Progenitor cell of endocrine pancreas (in vitro differentiated cells): ENCODE measurements at regions not wholly inside any gene's neighbourhood (a gene's known extent, or its start where the extent isn't known, plus 50 kb on each side); places are given as distances from the start of the nearest gene placed in this dataset.

Source experiments
- DNase-seq: peaks from one replicate; pipeline ENCODE4 v3.0.0; 2021; ENCODE audit warnings: low spot score; ENCODE audit not compliant: unreplicated experiment
- H3K27ac Mint-ChIP-seq: 2 replicates; pipeline ENCODE4 v1.8.0; 2021; ENCODE audit warnings: mild to moderate bottlenecking, moderate library complexity, mixed read lengths
- H3K27me3 Mint-ChIP-seq: 2 replicates; pipeline ENCODE4 v1.8.0; 2021; ENCODE audit warnings: mixed read lengths
- H3K36me3 Mint-ChIP-seq: 2 replicates; pipeline ENCODE4 v1.8.0; 2022; ENCODE audit warnings: mixed read lengths; ENCODE audit not compliant: insufficient read depth
- H3K4me1 Mint-ChIP-seq: 2 replicates; pipeline ENCODE4 v1.8.0; 2021; ENCODE audit warnings: low read depth, mixed read lengths
- H3K4me3 Mint-ChIP-seq: 2 replicates; pipeline ENCODE4 v1.8.0; 2021; ENCODE audit warnings: low read depth, mild to moderate bottlenecking, moderate library complexity, mixed read lengths
- H3K9me3 Mint-ChIP-seq: 2 replicates; pipeline ENCODE4 v1.8.0; 2021; ENCODE audit warnings: low read depth, mixed read lengths
- CTCF ChIP-seq: fragments of 200-600 bp; sonication (generic); IDR thresholded peaks from one replicate; pipeline ENCODE4 v1.5.0; 2021; ENCODE audit warnings: antibody characterized with exemption, mild to moderate bottlenecking; ENCODE audit not compliant: unreplicated experiment

GRCh38 chr10:6756716-6757115, 176.6 kb upstream of the PRKCQ start:
- Mint-ChIP-seq H3K4me3 (no peak overlapping the region), H3K4me1 (peaks cover 6% of the 10 kb centered on the region), H3K9me3 (peaks cover 4% of the 10 kb centered on the region), H3K27ac (no peak overlapping the region), H3K36me3 (no peaks in the 10 kb centered on the region), H3K27me3 (peaks cover 60% of the 10 kb centered on the region)
- DNase-seq, result no peak
- no peak for TF ChIP-seq CTCF

DNA sequence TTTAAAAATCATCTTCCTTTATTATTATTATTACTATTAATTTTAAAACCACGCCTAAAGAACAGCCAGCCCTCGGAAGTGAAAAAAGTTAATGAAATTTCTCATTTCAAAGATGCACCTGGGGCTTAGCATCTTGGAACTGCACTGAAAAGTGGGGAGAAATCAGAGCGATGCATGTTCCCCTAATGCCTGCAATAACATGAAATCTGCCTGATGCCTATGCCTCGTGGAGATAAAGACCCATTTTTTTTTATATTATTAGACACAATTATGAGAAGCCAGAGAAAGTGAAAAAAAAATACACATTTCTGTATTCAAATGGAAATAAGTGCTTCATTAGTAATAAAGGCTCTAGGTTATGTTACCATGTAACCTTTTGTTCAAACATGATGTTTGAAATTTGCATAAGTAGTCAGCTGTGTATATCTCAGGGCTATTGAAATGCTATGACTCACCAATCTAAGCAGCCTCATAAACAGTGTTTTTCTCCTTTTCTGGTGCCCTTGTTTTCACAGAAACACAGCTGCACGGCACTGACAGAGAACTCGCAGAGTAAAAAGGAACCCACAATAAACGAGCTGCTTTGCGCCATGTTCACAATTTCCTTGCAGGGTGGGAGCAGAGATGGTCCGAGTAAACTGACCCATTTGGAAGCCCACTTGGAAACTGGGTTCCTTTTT, 175.8 kb upstream of the PRKCQ start:
- no peak for DNase-seq
- no peak for TF ChIP-seq CTCF
- H3K27me3 Mint-ChIP-seq, result peaks cover 66% of the 10 kb centered on the region
- H3K4me1 Mint-ChIP-seq, result peaks cover 6% of the 10 kb centered on the region
- H3K9me3 Mint-ChIP-seq, result peaks cover 9% of the 10 kb centered on the region
- no peak overlapping the region for H3K27ac Mint-ChIP-seq
- H3K4me3 Mint-ChIP-seq, result no peak overlapping the region
- no peaks in the 10 kb centered on the region for H3K36me3 Mint-ChIP-seq

DNA sequence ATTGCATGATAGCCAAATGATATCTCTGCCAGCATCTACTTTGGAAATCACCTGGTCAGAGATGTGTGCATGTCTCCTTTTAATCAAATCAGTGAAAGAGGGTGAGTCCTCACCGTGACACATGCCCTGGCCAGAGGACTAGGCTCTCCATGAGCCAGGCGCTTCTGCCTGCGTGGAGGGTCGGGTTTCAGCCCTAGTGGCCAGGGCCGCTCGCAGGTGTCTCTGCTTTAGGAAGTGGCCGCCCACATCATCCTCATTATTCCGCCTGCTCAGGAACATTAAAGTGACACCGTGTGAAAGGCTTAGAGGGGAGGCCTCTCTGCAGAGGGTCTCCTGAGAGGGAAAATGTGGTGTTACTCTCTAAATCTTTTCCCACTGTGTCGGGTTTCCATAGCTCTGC, 173.6 kb upstream of the PRKCQ start:
- peaks cover 9% of the 10 kb centered on the region for H3K9me3 Mint-ChIP-seq
- no peak for TF ChIP-seq CTCF
- DNase-seq, result no peak
- no peak overlapping the region for H3K4me3 Mint-ChIP-seq
- no peak overlapping the region for H3K27ac Mint-ChIP-seq
- H3K4me1 Mint-ChIP-seq, result peaks cover 6% of the 10 kb centered on the region
- no peaks in the 10 kb centered on the region for H3K36me3 Mint-ChIP-seq
- H3K27me3 Mint-ChIP-seq, result peaks cover 68% of the 10 kb centered on the region

- H3K27me3 Mint-ChIP-seq, result peaks cover 48% of the 10 kb centered on the region
- no peak for TF ChIP-seq CTCF
Measured at GRCh38 chr10:6751363-6751762, 171.3 kb upstream of the PRKCQ start.

GRCh38 chr10:6748981-6749635, 169.0 kb upstream of the PRKCQ start:
- TF ChIP-seq CTCF, result no peak
- peaks cover 9% of the 10 kb centered on the region for H3K9me3 Mint-ChIP-seq
- peaks cover under 1% of the 10 kb centered on the region for H3K4me1 Mint-ChIP-seq
- H3K4me3 Mint-ChIP-seq, result no peak overlapping the region
- H3K36me3 Mint-ChIP-seq, result no peaks in the 10 kb centered on the region
- peaks cover 35% of the 10 kb centered on the region for H3K27me3 Mint-ChIP-seq
- no peak overlapping the region for H3K27ac Mint-ChIP-seq
- no peak for DNase-seq

More at GRCh38 chr10:6751363-6751762, 171.3 kb upstream of the PRKCQ start:
- DNase-seq, result no peak
- Mint-ChIP-seq H3K4me1 (peaks cover 6% of the 10 kb centered on the region), H3K27ac (no peak overlapping the region), H3K4me3 (no peak overlapping the region), H3K36me3 (no peaks in the 10 kb centered on the region), H3K9me3 (peaks cover 9% of the 10 kb centered on the region)
